Right kidney (tissue), 1 donor: ENCODE measurements at regions not wholly inside any gene's neighbourhood (a gene's known extent, or its start where the extent isn't known, plus 50 kb on each side); places are given as distances from the start of the nearest gene placed in this dataset.

Source experiments
- DNase-seq: peaks from one replicate; pipeline ENCODE4 v3.0.0-alpha.2; 2016

GRCh38 chr5:74916831-74917710 is 50.9 kb upstream of the FAM169A start:
- DNase-seq: no peak
